HG02970 (cell line): ENCODE measurements at regions not wholly inside any gene's neighbourhood (a gene's known extent, or its start where the extent isn't known, plus 50 kb on each side); places are given as distances from the start of the nearest gene placed in this dataset.

Source experiments
- ATAC-seq: cut with Tn5 transposase; IDR thresholded peaks from one replicate; pipeline ENCODE4 v1.9.1; 2021; ENCODE audit warnings: mild to moderate bottlenecking, moderate library complexity, moderate number of reproducible peaks; ENCODE audit not compliant: unreplicated experiment, low FRiP score

- ATAC-seq: no peak
These were observed 51.1 kb upstream of the GRIK3 start for GRCh38 chr1:37085393-37085792.

- ATAC-seq: no peak
These were observed 55.4 kb upstream of the GRIK3 start for GRCh38 chr1:37089750-37090149.

GRCh38 chr1:37090671-37091070, 56.4 kb upstream of the GRIK3 start:
- ATAC-seq: no peak

GRCh38 chr1:37092937-37093336, 58.6 kb upstream of the GRIK3 start:
- ATAC-seq: no peak

GRCh38 chr1:37094302-37094701, 60.0 kb upstream of the GRIK3 start:
- ATAC-seq: no peak

- ATAC-seq: no peak
These were observed 62.2 kb upstream of the GRIK3 start for GRCh38 chr1:37096523-37096922.

- no peak for ATAC-seq
These were observed 63.4 kb upstream of the GRIK3 start for GRCh38 chr1:37097731-37098130.

- no peak for ATAC-seq
These were observed 63.9 kb upstream of the GRIK3 start for GRCh38 chr1:37098237-37098636.

GRCh38 chr1:37100310-37100709, 66.0 kb upstream of the GRIK3 start:
- ATAC-seq: no peak

GRCh38 chr1:37102656-37103382, 68.5 kb upstream of the GRIK3 start:
- no peak for ATAC-seq

- no peak for ATAC-seq
These were observed 71.6 kb upstream of the GRIK3 start for GRCh38 chr1:37105911-37106310.

GRCh38 chr1:37107153-37107907, 73.0 kb upstream of the GRIK3 start:
- no peak for ATAC-seq

GRCh38 chr1:37108596-37109188, 74.4 kb upstream of the GRIK3 start:
- no peak for ATAC-seq

GRCh38 chr1:37112430-37112829, 78.1 kb upstream of the GRIK3 start:
- ATAC-seq: no peak

GRCh38 chr1:37113285-37113997, 79.1 kb upstream of the GRIK3 start:
- no peak for ATAC-seq

- no peak for ATAC-seq
These were observed 84.5 kb upstream of the GRIK3 start for GRCh38 chr1:37118790-37119189.

GRCh38 chr1:37120279-37120678, 86.0 kb upstream of the GRIK3 start:
- no peak for ATAC-seq

GRCh38 chr1:37123276-37124115, 89.2 kb upstream of the GRIK3 start:
- no peak for ATAC-seq

- ATAC-seq: no peak
These were observed 90.2 kb upstream of the GRIK3 start for GRCh38 chr1:37124501-37124900.

GRCh38 chr1:37125295-37125694, 91.0 kb upstream of the GRIK3 start:
- no peak for ATAC-seq
